Activated naive CD4-positive, alpha-beta T cell treated with anti-CD3 and anti-CD28 coated beads, Interleukin-2, amount 50 U/mL, for 16 hours (primary cell): ENCODE measurements at regions not wholly inside any gene's neighbourhood (a gene's known extent, or its start where the extent isn't known, plus 50 kb on each side); places are given as distances from the start of the nearest gene placed in this dataset.
"Not testable (repeated sequence)": the region's sequence is repeated elsewhere in the genome, so short reads cannot be mapped to it uniquely, and the experiment has no call there.

Experiments used
- DNase-seq: peaks from one replicate; pipeline ENCODE4 v3.0.0-alpha.2; 2020

DNA sequence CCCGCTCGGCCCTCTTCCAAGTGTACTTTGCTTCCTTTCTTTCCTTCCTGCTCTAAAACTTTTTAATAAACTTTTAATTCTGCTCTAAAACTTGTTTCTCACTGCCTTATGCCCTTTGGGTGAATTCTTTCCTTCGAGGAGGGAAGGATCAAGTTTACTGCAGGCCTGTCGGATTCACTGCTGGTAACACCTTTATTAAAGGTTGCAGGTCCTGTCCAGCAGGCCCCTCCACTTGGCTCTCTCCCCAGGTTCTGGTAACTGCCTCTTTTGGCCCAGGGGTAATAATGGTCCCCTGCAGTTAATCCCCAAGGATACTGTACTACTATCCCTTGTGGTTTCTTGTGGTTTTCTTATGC is 152.7 kb upstream of the EEA1 start:
- no peak for DNase-seq

- no peak for DNase-seq
These were observed 156.5 kb upstream of the EEA1 start for GRCh38 chr12:93085383-93086287.

DNA sequence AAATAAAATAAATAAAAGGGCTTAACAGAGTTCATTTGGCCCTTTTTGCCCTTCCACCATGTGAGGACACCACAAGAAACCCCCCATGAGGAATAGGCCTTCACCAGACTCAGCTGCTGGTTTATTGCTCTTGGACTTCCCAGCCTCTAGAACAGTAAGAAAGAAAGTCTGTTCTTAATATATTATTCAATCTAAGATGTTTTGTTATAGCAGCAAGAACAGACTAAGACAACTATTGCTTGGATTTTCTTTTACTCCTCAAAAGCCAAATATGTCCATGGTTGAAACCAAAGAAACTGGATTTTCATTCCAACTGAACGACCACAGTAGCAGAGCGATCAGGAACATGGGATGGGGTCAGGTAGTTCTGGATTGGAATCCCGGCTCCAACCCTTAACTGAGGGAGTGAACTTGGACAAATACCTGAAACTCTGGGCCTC is 157.2 kb upstream of the EEA1 start:
- DNase-seq = no peak

- no peak for DNase-seq
These were observed 158.9 kb upstream of the EEA1 start for GRCh38 chr12:93087840-93088610.

DNA sequence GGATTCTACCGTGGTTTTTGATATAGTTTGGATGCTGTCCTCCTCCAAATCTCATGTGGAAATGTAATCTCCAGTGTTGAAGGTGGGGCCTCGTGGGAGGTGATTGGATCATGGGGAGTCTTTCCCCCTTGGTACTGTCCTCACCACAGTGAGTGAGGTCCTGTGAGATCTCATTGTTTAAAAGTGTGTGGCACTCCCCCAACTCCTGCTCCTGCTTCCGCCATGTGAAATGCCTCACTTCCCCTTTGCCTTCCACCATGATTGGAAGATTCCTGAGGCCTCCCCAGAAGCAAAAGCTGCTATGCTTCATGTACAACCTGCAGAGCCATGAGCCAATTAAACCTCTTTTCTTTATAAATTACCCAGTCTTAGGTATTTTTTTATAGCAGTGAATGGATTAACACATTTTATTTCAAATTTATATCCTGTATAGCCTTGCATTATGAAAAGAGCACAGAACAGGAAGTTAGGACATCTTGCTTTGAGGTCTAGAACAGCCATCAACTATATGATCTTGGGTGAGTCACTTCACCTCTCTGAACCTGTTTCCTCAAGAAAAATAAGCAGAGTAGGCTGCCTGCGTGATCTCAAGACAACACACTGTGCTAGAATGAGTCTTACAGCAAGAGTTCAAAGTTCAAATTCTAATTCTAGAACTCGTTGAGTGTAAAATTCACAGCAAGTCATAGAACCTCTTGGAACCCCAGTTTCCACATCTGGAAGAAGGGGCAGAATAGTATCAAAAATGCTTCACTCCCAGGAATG is 160.9 kb upstream of the EEA1 start:
- DNase-seq = peak; percentile 20

DNA sequence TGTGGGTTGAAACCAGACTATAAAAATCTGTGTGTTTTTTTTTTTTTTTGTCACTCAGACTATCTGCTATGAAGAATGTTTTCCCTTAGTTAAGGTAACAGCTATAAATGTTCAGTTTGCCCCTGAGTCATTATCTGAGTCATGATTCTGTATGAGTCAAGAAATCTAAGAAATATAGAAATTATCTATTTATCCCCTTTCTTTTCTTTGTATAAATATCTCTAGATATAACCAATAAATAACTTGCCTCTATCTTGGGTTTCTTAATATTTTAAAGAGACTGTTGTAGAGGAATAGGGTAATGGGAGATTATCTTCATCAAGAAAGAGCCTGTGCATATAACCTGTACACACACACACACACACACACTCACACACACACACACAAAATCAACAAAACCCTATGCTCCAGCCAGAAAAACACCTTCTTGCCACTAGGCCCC is 161.7 kb upstream of the EEA1 start:
- DNase-seq = no peak

DNA sequence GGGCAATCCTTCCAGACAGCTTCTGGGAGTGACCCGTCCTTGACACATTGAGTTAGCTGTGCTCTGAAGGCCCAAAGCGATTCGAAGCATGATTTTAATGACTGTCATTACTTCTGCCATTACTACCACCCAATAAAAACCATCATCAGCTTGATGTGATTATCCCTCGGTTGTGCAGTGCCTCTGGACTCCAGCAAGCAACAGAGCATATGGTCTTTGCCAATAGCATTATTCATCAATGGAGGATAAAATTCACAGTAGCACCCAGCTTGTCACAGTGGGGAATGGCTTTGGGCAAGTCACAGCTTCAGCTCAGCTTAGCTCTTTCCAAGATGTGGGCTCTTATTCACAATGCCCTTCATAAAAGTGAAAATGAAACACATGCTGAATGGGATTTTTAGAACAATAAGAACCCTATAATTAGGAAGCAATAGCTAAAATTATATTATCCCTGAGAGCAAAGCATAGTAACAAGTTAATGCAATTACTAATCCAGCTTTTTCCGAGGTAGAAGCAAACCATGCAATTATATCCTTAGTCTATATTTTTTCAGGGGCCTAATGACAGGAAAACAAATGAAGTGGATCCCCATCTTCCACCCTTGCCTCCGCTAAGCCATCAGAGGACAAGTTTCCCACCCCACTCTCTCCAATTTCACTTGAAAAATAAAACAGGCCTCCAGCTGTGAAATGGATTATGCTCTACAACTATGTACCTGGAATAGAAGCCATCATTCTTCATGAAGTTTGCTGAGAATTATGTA is 163.0 kb upstream of the EEA1 start:
- DNase-seq = no peak

GRCh38 chr12:93092649-93092945 is 163.5 kb upstream of the EEA1 start:
- no peak for DNase-seq

DNA sequence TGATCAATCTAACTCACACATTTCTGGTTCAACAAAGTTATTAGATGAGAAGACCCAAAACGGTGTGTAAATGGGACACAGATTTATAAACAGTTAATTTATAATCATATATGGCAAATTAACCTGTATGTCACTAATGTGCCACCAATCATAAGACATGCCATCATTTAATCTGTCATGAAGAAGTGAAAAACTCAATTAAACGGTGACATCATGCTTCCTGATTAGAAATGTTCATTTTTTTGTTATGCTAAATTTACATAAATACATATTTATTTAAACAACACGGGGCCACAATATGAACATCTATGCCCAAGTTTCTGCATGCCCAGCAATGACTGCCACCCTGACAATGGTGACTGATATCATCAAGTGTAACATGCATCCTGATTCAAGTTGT is 164.1 kb upstream of the EEA1 start:
- no peak for DNase-seq

DNA sequence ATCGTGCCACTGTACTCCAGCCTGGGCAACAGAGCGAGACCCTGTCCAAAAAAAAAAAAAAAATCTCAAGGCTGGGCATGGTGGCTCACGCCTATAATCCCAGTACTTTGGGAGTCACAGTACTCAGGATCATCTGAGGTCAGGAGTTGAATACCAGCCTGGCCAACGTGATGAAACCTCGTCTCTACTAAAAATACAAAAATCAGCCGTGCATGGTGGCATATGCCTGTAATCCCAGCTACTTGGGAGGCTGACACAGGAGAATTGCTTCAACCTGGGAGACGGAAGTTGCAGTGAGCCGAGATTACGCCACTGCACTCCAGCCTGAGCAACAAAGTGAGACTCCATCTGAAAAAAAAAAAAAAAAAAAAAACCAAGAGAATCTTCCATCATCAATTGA is 165.1 kb upstream of the EEA1 start:
- DNase-seq = not testable (repeated sequence)

DNA sequence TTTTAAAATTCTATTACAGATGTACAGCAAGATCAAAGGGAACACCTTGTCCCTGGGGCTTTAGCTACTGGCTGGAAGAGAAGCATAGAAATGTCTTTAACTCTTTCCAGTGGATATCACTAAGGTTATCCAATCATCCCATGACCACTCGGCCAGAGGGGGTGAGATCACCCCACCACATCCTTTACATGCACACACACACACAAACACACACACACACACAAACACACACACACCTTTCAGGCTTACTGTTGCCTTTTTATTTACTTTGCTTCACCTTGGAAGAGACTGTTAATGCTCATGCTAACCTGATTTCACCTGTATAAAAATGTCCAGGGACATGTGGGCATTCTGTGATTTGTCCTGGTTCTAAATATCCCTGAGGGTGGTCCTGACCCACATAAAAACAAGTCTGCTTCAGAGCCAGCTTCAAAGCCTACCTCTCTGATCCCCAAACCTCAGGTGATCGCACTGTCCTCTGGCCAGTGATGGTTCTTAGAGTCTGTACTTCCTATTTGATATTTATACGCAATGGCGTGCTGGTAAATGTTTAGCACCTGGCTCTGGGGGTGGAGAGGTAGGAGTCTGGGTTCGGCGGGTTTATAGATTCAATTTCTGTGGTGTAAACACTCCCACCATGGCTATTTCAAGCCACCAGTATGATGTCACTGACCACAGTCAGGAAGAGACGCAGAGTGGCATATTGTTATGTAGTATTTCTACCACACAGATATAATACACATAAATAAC is 166.1 kb upstream of the EEA1 start:
- DNase-seq = no peak

DNA sequence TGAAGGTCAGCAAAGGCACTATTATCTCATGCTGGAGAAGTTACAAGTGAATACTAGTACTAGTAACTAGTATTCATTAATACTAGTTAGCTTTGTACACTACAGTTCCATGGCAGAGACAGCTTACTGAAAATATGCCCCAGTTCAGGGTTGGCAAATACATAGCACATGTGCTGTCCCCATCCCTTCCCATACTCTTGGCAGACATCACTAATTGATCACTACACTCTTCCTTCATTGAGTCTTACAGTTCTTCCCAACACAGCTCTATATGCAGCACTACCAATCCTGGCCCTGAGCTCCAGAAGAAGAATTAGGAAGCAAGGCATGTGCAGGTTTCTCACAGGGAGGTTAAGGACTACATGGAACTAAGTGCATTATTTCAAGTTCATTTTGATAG is 168.3 kb upstream of the EEA1 start:
- no peak for DNase-seq

GRCh38 chr12:93098077-93098476 is 169.0 kb upstream of the EEA1 start:
- peak; percentile 69 for DNase-seq

GRCh38 chr12:93099792-93100191 is 170.7 kb upstream of the EEA1 start:
- DNase-seq = no peak

DNA sequence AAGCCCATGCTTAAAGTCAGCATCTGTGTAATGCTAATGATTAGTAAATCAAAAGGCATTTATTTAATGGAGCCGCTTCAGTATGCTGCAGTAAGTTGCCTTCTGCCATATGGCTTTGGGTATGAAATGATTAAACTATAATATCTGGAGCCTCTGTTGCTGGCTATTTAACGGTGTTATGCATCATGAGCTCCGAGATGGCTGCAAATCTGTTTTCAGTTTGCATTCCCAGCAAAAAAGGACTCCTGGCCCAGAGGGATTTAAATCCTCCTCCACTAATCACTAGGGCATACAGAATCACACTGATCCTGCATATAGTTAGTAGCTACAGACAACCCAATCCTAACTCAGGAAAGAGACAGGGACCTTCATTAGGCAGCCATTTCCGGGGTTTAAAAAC is 171.5 kb upstream of the EEA1 start:
- DNase-seq = no peak

- DNase-seq = no peak
These were observed 172.3 kb upstream of the EEA1 start for GRCh38 chr12:93101367-93101766.

DNA sequence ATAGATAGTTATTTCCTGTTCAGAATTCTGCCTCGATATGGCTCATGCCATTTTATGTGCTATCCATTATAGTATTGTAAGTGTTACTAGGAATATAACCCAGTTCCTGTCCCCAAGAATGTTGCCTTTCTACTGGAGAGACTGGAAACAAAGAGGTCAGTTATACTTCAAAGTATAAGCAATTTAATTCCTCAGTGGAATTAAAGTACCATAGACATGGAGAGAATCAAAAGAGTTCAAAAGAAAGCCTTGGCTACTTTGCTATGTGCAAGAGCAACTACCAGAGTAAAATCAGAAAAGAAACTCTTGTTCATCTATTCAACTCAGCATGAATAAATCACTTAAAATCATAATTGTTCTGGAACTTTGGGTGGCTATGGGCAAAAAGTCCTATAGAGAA is 173.2 kb upstream of the EEA1 start:
- no peak for DNase-seq

- no peak for DNase-seq
These were observed 173.6 kb upstream of the EEA1 start for GRCh38 chr12:93102744-93103143.

- DNase-seq = no peak
These were observed 174.1 kb upstream of the EEA1 start for GRCh38 chr12:93103154-93103553.

GRCh38 chr12:93104535-93104934 is 175.4 kb upstream of the EEA1 start:
- no peak for DNase-seq

- no peak for DNase-seq
These were observed 177.8 kb upstream of the EEA1 start for GRCh38 chr12:93106910-93107309.
